ENCODE measurements at regions not wholly inside any gene's neighbourhood (a gene's known extent, or its start where the extent isn't known, plus 50 kb on each side); places are given as distances from the start of the nearest gene placed in this dataset.

GRCh38 chr14:49417790-49418189 is 168.4 kb downstream of the RPS29 start:
- no peak for TF ChIP-seq CTCF (IDR thresholded peaks at IDR 0.05; ENCODE audit: insufficient read depth, low read length, severe bottlenecking)
- Histone ChIP-seq H3K27me3 (ENCODE audit: control insufficient read depth, insufficient read depth, low read length) (no peaks in the 10 kb centered on the region), H3K4me3 (ENCODE audit: low read depth, low read length) (no peak overlapping the region), H3K36me3 (ENCODE audit: control insufficient read depth, insufficient read depth, low read length) (no peaks in the 10 kb centered on the region)
- DNase-seq (ENCODE audit: low read depth) (no peak), FAIRE-seq (no peak)

GRCh38 chr14:49408187-49408933 is 177.8 kb downstream of the RPS29 start:
- no peak for DNase-seq (ENCODE audit: low read depth)
- no peak for TF ChIP-seq CTCF (IDR thresholded peaks at IDR 0.05; ENCODE audit: insufficient read depth, low read length, severe bottlenecking)
- no peaks in the 10 kb centered on the region for H3K27me3 ChIP-seq (ENCODE audit: control insufficient read depth, insufficient read depth, low read length)
- no peak for FAIRE-seq
- no peaks in the 10 kb centered on the region for H3K36me3 ChIP-seq (ENCODE audit: control insufficient read depth, insufficient read depth, low read length)
- no peak overlapping the region for H3K4me3 ChIP-seq (ENCODE audit: low read depth, low read length)

GRCh38 chr14:49405291-49405690 is 180.9 kb downstream of the RPS29 start:
- no peaks in the 10 kb centered on the region for H3K27me3 ChIP-seq (ENCODE audit: control insufficient read depth, insufficient read depth, low read length)
- TF ChIP-seq CTCF (IDR thresholded peaks at IDR 0.05; ENCODE audit: insufficient read depth, low read length, severe bottlenecking): no peak
- FAIRE-seq (no peak), DNase-seq (ENCODE audit: low read depth) (peak; percentile 17)
- H3K36me3 ChIP-seq (ENCODE audit: control insufficient read depth, insufficient read depth, low read length): no peaks in the 10 kb centered on the region
- no peak overlapping the region for H3K4me3 ChIP-seq (ENCODE audit: low read depth, low read length)

GRCh38 chr14:49401373-49401772 is 184.8 kb downstream of the RPS29 start:
- FAIRE-seq (no peak), DNase-seq (ENCODE audit: low read depth) (no peak)
- Histone ChIP-seq H3K36me3 (ENCODE audit: control insufficient read depth, insufficient read depth, low read length) (no peaks in the 10 kb centered on the region), H3K4me3 (ENCODE audit: low read depth, low read length) (no peak overlapping the region), H3K27me3 (ENCODE audit: control insufficient read depth, insufficient read depth, low read length) (no peaks in the 10 kb centered on the region)
- no peak for TF ChIP-seq CTCF (IDR thresholded peaks at IDR 0.05; ENCODE audit: insufficient read depth, low read length, severe bottlenecking)

GRCh38 chr14:49396801-49397200 is 189.4 kb downstream of the RPS29 start:
- Histone ChIP-seq H3K27me3 (ENCODE audit: control insufficient read depth, insufficient read depth, low read length) (no peaks in the 10 kb centered on the region), H3K36me3 (ENCODE audit: control insufficient read depth, insufficient read depth, low read length) (no peaks in the 10 kb centered on the region), H3K4me3 (ENCODE audit: low read depth, low read length) (no peak overlapping the region)
- DNase-seq (ENCODE audit: low read depth) (no peak), FAIRE-seq (no peak)
- no peak for TF ChIP-seq CTCF (IDR thresholded peaks at IDR 0.05; ENCODE audit: insufficient read depth, low read length, severe bottlenecking)

GRCh38 chr14:49381778-49382177 is 204.4 kb downstream of the RPS29 start:
- H3K36me3 ChIP-seq (ENCODE audit: control insufficient read depth, insufficient read depth, low read length): no peaks in the 10 kb centered on the region
- no peak for DNase-seq (ENCODE audit: low read depth)
- no peaks in the 10 kb centered on the region for H3K27me3 ChIP-seq (ENCODE audit: control insufficient read depth, insufficient read depth, low read length)
- no peak overlapping the region for H3K4me3 ChIP-seq (ENCODE audit: low read depth, low read length)
- no peak for FAIRE-seq
- TF ChIP-seq CTCF (IDR thresholded peaks at IDR 0.05; ENCODE audit: insufficient read depth, low read length, severe bottlenecking): no peak
